Peyer's patch (tissue), 4 donors: ENCODE measurements at regions not wholly inside any gene's neighbourhood (a gene's known extent, or its start where the extent isn't known, plus 50 kb on each side); places are given as distances from the start of the nearest gene placed in this dataset.

Experiments used
- CTCF ChIP-seq, 6 experiments: fragments of 450-650 bp in 4 of 6; fragments of 200-600 bp in 2 of 6; sonication (generic) in 1 of 6; IDR thresholded peaks; one replicate each; pipeline ENCODE4 v1.5.1; 2017 to 2019; ENCODE audit warnings: antibody characterized with exemption in 6 of 6, mild to moderate bottlenecking in 3 of 6, moderate library complexity in 1 of 6
- POLR2A ChIP-seq, 2 donors: fragments of 450-650 bp; IDR thresholded peaks; one replicate each; pipeline ENCODE4 v1.5.1; 2017; ENCODE audit warnings: antibody characterized with exemption in 2 of 2, mild to moderate bottlenecking in 2 of 2, moderate library complexity in 2 of 2

GRCh38 chr2:106285237-106285829 lies 91.2 kb upstream of the UXS1 start:
- TF ChIP-seq POLR2A (IDR thresholded peaks at IDR 0.05) (no peak), CTCF (IDR thresholded peaks at IDR 0.05) (no peak)
